K562 (cell line): ENCODE measurements at regions not wholly inside any gene's neighbourhood (a gene's known extent, or its start where the extent isn't known, plus 50 kb on each side); places are given as distances from the start of the nearest gene placed in this dataset.

Experiments used
- BRF1 ChIP-seq: IDR thresholded peaks from 3 replicates; pipeline ENCODE4 v1.6.1; 2011; ENCODE audit warnings: borderline replicate concordance, mild to moderate bottlenecking; ENCODE audit not compliant: insufficient read length; ENCODE audit errors: extremely low read depth
- FIP1L1 ChIP-seq: fragments of 200-400 bp; formaldehyde crosslinking; IDR thresholded peaks from 2 replicates; pipeline ENCODE4 v1.6.1; 2018; ENCODE audit warnings: mild to moderate bottlenecking, low read depth, low read length; ENCODE audit not compliant: poor library complexity, severe bottlenecking
- HMG20A ChIP-seq: fragments of 450-650 bp; formaldehyde crosslinking; conservative IDR thresholded peaks from 2 replicates; pipeline ENCODE4 v1.4.0; 2020; ENCODE audit warnings: mild to moderate bottlenecking, mixed read lengths
- LEF1 ChIP-seq: fragments of 450-650 bp; IDR thresholded peaks from 2 replicates; pipeline ENCODE4 v1.6.1; 2016; ENCODE audit warnings: mild to moderate bottlenecking
- RBM25 ChIP-seq: fragments of 200-400 bp; formaldehyde crosslinking; IDR thresholded peaks from 2 replicates; pipeline ENCODE4 v1.6.1; 2018; ENCODE audit warnings: low read length, low read depth, moderate library complexity; ENCODE audit not compliant: severe bottlenecking
- SP1 ChIP-seq: sonication (generic); formaldehyde crosslinking; IDR thresholded peaks from 2 replicates; pipeline ENCODE4 v1.8.1; 2022; ENCODE audit warnings: mild to moderate bottlenecking, missing genetic modification reagents
- WHSC1 ChIP-seq: IDR thresholded peaks from one replicate; pipeline ENCODE4 v1.6.1; 2012; ENCODE audit warnings: low read length, control low read depth, inconsistent platforms
- ZNF274 ChIP-seq: IDR thresholded peaks from 2 replicates; pipeline ENCODE4 v1.6.1; 2011; ENCODE audit warnings: low read depth, mild to moderate bottlenecking, low read length, moderate library complexity, borderline replicate concordance
- ZNF76 ChIP-seq: fragments of 250-450 bp; sonication (Bioruptor Pico); IDR thresholded peaks from 2 replicates; pipeline ENCODE4 v1.4.0; 2020; ENCODE audit warnings: mild to moderate bottlenecking, moderate library complexity, borderline replicate concordance
- TF ChIP-seq, protein P1 (sequence below), 3 experiments: IDR thresholded peaks in 2 of 3; conservative IDR thresholded peaks in 1 of 3; 2 replicates each; pipeline ENCODE4 v1.5.1; 2011 to 2012; ENCODE audit warnings: low read length in 3 of 3, mild to moderate bottlenecking in 3 of 3, control low read depth in 2 of 3, improper control_type of control experiment in 1 of 3, inconsistent platforms in 1 of 3, low read depth in 1 of 3, mixed read lengths in 1 of 3, moderate library complexity in 1 of 3; ENCODE audit not compliant: insufficient read depth in 2 of 3
- TF ChIP-seq, protein P2 (sequence below): fragments of 250-450 bp; sonication (Bioruptor Pico); IDR thresholded peaks from 2 replicates; pipeline ENCODE4 v1.8.0; 2021; ENCODE audit warnings: moderate library complexity, mild to moderate bottlenecking, inconsistent platforms
- TF ChIP-seq, protein P3 (sequence below): fragments of 450-650 bp; IDR thresholded peaks from 2 replicates; pipeline ENCODE4 v1.6.1; 2018; ENCODE audit not compliant: partially characterized antibody

DNA sequence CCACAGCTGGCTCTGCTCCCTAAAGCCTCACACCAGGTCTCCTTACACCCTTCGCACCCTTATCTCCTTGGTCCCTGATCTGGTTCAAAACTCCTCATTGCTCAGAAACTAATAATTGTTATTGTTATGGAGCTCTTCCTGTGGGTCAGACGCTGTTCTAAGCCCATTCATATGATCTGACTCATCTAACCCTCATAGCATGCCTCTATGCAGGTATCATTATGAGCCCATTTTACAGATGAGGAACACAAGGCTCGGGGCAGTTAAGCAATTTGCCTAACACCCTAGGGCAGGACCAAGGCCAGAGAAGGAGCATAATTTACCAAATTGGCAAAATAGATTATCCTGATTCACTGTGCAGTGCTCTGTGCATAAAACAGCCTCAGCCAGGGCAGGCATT is 51.8 kb upstream of the CCDC167 start:
- TF ChIP-seq BRF1 (no peak), ZNF274 (no peak), ZNF76 (CRISPR knock-in tag) (no peak), SP1 (CRISPR knock-in tag) (no peak), FIP1L1 (no peak), LEF1 (no peak), WHSC1 (no peak), HMG20A (CRISPR knock-in tag) (no peak), RBM25 (no peak)
- TF ChIP-seq, protein P1, sequence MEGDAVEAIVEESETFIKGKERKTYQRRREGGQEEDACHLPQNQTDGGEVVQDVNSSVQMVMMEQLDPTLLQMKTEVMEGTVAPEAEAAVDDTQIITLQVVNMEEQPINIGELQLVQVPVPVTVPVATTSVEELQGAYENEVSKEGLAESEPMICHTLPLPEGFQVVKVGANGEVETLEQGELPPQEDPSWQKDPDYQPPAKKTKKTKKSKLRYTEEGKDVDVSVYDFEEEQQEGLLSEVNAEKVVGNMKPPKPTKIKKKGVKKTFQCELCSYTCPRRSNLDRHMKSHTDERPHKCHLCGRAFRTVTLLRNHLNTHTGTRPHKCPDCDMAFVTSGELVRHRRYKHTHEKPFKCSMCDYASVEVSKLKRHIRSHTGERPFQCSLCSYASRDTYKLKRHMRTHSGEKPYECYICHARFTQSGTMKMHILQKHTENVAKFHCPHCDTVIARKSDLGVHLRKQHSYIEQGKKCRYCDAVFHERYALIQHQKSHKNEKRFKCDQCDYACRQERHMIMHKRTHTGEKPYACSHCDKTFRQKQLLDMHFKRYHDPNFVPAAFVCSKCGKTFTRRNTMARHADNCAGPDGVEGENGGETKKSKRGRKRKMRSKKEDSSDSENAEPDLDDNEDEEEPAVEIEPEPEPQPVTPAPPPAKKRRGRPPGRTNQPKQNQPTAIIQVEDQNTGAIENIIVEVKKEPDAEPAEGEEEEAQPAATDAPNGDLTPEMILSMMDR (IDR thresholded peaks at IDR 0.05 in 2 of 3, conservative IDR thresholded peaks at IDR 0.05 in 1 of 3; ENCODE audit: insufficient read depth in 2 of 3, low read depth in 1 of 3, low read length in 3 of 3): no peak
- TF ChIP-seq, protein P2, sequence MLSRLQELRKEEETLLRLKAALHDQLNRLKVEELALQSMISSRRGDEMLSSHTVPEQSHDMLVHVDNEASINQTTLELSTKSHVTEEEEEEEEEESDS (CRISPR knock-in tag): no peak
- TF ChIP-seq, protein P3, sequence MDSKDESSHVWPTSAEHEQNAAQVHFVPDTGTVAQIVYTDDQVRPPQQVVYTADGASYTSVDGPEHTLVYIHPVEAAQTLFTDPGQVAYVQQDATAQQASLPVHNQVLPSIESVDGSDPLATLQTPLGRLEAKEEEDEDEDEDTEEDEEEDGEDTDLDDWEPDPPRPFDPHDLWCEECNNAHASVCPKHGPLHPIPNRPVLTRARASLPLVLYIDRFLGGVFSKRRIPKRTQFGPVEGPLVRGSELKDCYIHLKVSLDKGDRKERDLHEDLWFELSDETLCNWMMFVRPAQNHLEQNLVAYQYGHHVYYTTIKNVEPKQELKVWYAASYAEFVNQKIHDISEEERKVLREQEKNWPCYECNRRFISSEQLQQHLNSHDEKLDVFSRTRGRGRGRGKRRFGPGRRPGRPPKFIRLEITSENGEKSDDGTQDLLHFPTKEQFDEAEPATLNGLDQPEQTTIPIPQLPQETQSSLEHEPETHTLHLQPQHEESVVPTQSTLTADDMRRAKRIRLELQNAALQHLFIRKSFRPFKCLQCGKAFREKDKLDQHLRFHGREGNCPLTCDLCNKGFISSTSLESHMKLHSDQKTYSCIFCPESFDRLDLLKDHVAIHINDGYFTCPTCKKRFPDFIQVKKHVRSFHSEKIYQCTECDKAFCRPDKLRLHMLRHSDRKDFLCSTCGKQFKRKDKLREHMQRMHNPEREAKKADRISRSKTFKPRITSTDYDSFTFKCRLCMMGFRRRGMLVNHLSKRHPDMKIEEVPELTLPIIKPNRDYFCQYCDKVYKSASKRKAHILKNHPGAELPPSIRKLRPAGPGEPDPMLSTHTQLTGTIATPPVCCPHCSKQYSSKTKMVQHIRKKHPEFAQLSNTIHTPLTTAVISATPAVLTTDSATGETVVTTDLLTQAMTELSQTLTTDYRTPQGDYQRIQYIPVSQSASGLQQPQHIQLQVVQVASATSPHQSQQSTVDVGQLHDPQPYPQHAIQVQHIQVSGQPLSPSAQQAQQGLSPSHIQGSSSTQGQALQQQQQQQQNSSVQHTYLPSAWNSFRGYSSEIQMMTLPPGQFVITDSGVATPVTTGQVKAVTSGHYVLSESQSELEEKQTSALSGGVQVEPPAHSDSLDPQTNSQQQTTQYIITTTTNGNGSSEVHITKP: no peak
